Endodermal cell (in vitro differentiated cells): ENCODE measurements at regions not wholly inside any gene's neighbourhood (a gene's known extent, or its start where the extent isn't known, plus 50 kb on each side); places are given as distances from the start of the nearest gene placed in this dataset.

ENCODE experiments used
- DNase-seq: peaks from one replicate; pipeline ENCODE4 v3.0.0-alpha.2; 2017
- H3K27ac ChIP-seq: 2 replicates; pipeline ENCODE4 v1.5.1; 2013; ENCODE audit warnings: mild to moderate bottlenecking, low read depth, low read length, moderate library complexity
- H3K27me3 ChIP-seq: 2 replicates; pipeline ENCODE4 v1.6.1; 2013; ENCODE audit warnings: mild to moderate bottlenecking, low read length, moderate library complexity; ENCODE audit not compliant: insufficient read depth, control insufficient read depth, poor library complexity, severe bottlenecking
- H3K36me3 ChIP-seq: 2 replicates; pipeline ENCODE4 v1.7.0; 2013; ENCODE audit warnings: mild to moderate bottlenecking, low read length, moderate library complexity; ENCODE audit not compliant: control insufficient read depth, insufficient read depth
- H3K4me1 ChIP-seq: one replicate; pipeline ENCODE4 v1.7.0; 2013; ENCODE audit warnings: low read length; ENCODE audit not compliant: control insufficient read depth, insufficient read depth
- H3K4me3 ChIP-seq: 2 replicates; pipeline ENCODE4 v1.5.1; 2013; ENCODE audit warnings: mild to moderate bottlenecking, low read length, moderate library complexity
- H3K9ac ChIP-seq: 2 replicates; pipeline ENCODE4 v1.6.1; 2013; ENCODE audit warnings: mild to moderate bottlenecking, low read length, moderate library complexity; ENCODE audit not compliant: poor library complexity, severe bottlenecking; ENCODE audit errors: extremely low read depth
- H3K9me3 ChIP-seq: 2 replicates; pipeline ENCODE4 v1.6.1; 2013; ENCODE audit warnings: mild to moderate bottlenecking, low read length, moderate library complexity; ENCODE audit not compliant: control insufficient read depth
- H3K27ac Mint-ChIP-seq: 2 replicates; pipeline ENCODE4 v1.8.0; 2020; ENCODE audit warnings: mixed read lengths
- H3K27me3 Mint-ChIP-seq: 2 replicates; pipeline ENCODE4 v1.8.0; 2021; ENCODE audit warnings: mild to moderate bottlenecking, mixed read lengths; ENCODE audit not compliant: insufficient read depth
- H3K36me3 Mint-ChIP-seq: 2 replicates; pipeline ENCODE4 v1.8.0; 2020; ENCODE audit warnings: low read depth, mixed read lengths
- H3K4me1 Mint-ChIP-seq: 2 replicates; pipeline ENCODE4 v1.8.0; 2020; ENCODE audit warnings: mixed read lengths
- H3K4me3 Mint-ChIP-seq: 2 replicates; pipeline ENCODE4 v1.8.0; 2020; ENCODE audit warnings: mild to moderate bottlenecking, moderate library complexity, mixed read lengths
- H3K9me3 Mint-ChIP-seq: 2 replicates; pipeline ENCODE4 v1.8.0; 2020; ENCODE audit warnings: mild to moderate bottlenecking, mixed read lengths
- WGBS, 2 experiments: methylation state at CpG; one replicate each; pipeline versions ENCODE4 v1.1.5 to v1.1.7; 2013; ENCODE audit warnings: missing lambda C conversion rate in 2 of 2, mixed read lengths in 1 of 2; ENCODE audit not compliant: insufficient coverage in 1 of 2, insufficient read length in 1 of 2; 5-methylcytosine and 5-hydroxymethylcytosine counted together
- TF ChIP-seq, protein P1 (sequence below): fragments of 200-600 bp; sonication (generic); conservative IDR thresholded peaks from 2 replicates; pipeline ENCODE4 v1.5.0; 2021; ENCODE audit warnings: antibody characterized with exemption, mild to moderate bottlenecking

DNA sequence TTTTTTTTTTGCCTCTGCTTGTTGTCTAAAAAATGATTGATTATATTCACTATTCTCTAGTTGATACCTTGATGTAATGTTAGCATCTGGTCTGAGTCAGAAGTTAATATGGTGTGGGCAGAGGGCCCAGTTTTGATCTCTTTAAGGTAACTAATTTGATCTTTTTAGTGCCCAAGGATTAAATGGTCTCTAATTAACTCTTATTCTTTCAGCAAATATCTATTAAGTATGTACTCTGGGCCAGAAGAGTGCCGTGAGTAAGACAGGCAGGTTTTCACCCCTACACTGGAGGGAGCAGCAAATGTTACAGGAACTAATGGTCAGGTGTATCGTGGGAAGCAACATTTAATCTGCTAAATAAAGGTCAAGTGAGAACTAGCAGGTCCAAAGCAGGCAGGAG, 144.6 kb upstream of the COL1A2 start:
- Histone ChIP-seq H3K4me1 (no peaks in the 10 kb centered on the region), H3K27ac (no peak overlapping the region), H3K27me3 (peaks cover 67% of the 10 kb centered on the region), H3K4me3 (no peak overlapping the region), H3K9ac (no peak overlapping the region), H3K9me3 (peaks cover 4% of the 10 kb centered on the region), H3K36me3 (no peaks in the 10 kb centered on the region)
- TF ChIP-seq, protein P1, sequence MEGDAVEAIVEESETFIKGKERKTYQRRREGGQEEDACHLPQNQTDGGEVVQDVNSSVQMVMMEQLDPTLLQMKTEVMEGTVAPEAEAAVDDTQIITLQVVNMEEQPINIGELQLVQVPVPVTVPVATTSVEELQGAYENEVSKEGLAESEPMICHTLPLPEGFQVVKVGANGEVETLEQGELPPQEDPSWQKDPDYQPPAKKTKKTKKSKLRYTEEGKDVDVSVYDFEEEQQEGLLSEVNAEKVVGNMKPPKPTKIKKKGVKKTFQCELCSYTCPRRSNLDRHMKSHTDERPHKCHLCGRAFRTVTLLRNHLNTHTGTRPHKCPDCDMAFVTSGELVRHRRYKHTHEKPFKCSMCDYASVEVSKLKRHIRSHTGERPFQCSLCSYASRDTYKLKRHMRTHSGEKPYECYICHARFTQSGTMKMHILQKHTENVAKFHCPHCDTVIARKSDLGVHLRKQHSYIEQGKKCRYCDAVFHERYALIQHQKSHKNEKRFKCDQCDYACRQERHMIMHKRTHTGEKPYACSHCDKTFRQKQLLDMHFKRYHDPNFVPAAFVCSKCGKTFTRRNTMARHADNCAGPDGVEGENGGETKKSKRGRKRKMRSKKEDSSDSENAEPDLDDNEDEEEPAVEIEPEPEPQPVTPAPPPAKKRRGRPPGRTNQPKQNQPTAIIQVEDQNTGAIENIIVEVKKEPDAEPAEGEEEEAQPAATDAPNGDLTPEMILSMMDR, result no peak
- Mint-ChIP-seq H3K27me3 (peaks cover 75% of the 10 kb centered on the region), H3K4me1 (peaks cover 16% of the 10 kb centered on the region), H3K9me3 (peaks cover under 1% of the 10 kb centered on the region), H3K4me3 (no peak overlapping the region), H3K36me3 (no peaks in the 10 kb centered on the region), H3K27ac (no peak overlapping the region)
- WGBS, 2 experiments, result 92 to 93% methylated on average over 2 of the region's 2 CpGs
- no peak for DNase-seq

DNA sequence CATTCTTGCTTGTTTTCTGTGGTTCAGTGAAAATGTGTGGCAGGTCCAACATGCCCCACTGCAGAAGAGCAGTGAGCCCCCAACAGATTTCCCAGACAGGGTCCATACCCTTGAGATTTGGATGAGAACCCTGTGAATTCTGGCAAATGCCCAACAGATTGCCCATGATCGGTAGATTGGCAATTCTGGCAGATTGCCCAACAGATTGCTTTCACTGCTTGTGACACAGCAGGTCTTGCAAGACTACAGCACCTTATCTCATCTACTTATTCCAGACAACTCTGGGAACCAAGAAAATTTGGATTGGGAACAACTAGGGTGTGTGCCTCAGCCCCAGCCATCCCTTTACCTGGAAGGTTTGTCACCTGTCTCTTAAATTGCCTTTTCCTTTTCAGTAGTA, 143.7 kb upstream of the COL1A2 start:
- no peak overlapping the region for H3K27ac Mint-ChIP-seq
- H3K27me3 Mint-ChIP-seq, result peaks cover 67% of the 10 kb centered on the region
- Histone ChIP-seq H3K27ac (no peak overlapping the region), H3K36me3 (no peaks in the 10 kb centered on the region), H3K27me3 (peaks cover 67% of the 10 kb centered on the region), H3K4me3 (no peak overlapping the region), H3K4me1 (no peaks in the 10 kb centered on the region), H3K9ac (no peak overlapping the region), H3K9me3 (peaks cover 4% of the 10 kb centered on the region)
- TF ChIP-seq, protein P1, result no peak
- peaks cover 16% of the 10 kb centered on the region for H3K4me1 Mint-ChIP-seq
- no peaks in the 10 kb centered on the region for H3K36me3 Mint-ChIP-seq
- 94% methylated on average over 1 of the region's 1 CpG; no CpG with 5 or more reads in 1 of the 2 experiments for WGBS, 2 experiments
- peaks cover 2% of the 10 kb centered on the region for H3K9me3 Mint-ChIP-seq
- H3K4me3 Mint-ChIP-seq, result no peak overlapping the region
- no peak for DNase-seq

DNA sequence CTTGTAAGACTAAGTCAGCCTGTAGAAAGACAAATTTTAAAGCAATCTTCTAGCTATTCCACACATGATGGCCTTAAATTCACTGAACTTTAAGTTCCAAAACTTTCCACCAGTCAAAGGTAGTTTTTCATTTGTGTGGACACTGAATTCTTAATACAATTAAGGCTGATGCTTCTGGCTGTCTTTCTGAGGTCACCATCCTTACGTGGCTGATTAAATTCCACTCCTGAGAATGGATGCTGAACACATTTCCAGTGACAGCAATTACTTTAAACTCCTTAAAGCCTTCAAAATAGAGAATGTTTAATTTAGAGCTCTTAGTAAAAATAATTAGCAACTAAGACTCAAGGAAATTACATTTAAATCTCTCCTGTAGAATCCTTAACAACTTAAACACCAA, 142.6 kb upstream of the COL1A2 start:
- H3K4me3 ChIP-seq, result no peak overlapping the region
- no peak overlapping the region for H3K9ac ChIP-seq
- H3K27ac ChIP-seq, result no peak overlapping the region
- H3K27me3 Mint-ChIP-seq, result peaks cover 60% of the 10 kb centered on the region
- peaks cover 2% of the 10 kb centered on the region for H3K9me3 Mint-ChIP-seq
- H3K4me1 Mint-ChIP-seq, result peaks cover 13% of the 10 kb centered on the region
- H3K9me3 ChIP-seq, result peaks cover 4% of the 10 kb centered on the region
- DNase-seq, result no peak
- TF ChIP-seq, protein P1, result no peak
- no peak overlapping the region for H3K4me3 Mint-ChIP-seq
- no peaks in the 10 kb centered on the region for H3K4me1 ChIP-seq
- no peaks in the 10 kb centered on the region for H3K36me3 ChIP-seq
- H3K27me3 ChIP-seq, result peaks cover 60% of the 10 kb centered on the region
- WGBS, 2 experiments, result 88% methylated on average over 1 of the region's 1 CpG; no CpG with 5 or more reads in 1 of the 2 experiments
- no peaks in the 10 kb centered on the region for H3K36me3 Mint-ChIP-seq
- H3K27ac Mint-ChIP-seq, result no peak overlapping the region
